ENCODE measurements at regions not wholly inside any gene's neighbourhood (a gene's known extent, or its start where the extent isn't known, plus 50 kb on each side); places are given as distances from the start of the nearest gene placed in this dataset.

DNA sequence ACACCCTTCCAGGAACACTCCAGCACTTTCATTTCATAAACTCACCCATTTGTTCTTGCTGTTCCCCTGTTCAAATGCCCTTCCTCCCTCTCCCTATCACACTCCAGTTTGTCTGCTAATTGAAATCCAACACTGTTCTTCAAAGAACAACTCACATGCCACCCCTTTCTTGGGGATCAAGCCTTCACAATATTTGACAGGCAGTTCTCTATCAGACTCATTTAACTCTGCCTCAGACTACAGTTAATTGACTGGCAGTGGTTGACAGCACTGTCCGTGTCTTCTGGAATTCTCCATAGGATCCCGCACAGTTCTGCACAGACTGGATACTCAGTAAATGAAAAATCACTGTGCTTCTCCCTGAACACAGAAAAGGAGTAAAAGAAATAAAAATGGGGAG, 87.8 kb downstream of the PMP22 start:
- no peak for DNase-seq

DNA sequence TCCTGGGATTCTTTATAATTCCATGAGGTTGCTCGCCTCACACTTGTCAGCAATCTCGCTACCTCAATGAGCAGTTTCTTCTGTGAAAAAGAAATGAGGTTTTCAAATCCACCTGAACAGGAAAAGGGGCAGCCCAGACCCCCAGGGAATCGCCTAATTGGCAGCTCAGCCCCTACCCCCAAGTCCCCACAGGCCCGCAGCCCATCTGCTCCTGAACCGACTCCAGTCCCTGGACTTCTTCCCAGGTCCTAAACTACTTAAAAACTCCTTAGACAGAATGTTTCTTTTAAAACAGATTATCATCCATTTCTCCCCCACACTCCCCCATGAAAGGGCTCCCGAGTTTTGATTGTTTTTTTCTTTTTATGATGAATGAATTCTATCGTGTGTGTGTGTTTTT, 89.8 kb downstream of the PMP22 start:
- no peak for DNase-seq

DNA sequence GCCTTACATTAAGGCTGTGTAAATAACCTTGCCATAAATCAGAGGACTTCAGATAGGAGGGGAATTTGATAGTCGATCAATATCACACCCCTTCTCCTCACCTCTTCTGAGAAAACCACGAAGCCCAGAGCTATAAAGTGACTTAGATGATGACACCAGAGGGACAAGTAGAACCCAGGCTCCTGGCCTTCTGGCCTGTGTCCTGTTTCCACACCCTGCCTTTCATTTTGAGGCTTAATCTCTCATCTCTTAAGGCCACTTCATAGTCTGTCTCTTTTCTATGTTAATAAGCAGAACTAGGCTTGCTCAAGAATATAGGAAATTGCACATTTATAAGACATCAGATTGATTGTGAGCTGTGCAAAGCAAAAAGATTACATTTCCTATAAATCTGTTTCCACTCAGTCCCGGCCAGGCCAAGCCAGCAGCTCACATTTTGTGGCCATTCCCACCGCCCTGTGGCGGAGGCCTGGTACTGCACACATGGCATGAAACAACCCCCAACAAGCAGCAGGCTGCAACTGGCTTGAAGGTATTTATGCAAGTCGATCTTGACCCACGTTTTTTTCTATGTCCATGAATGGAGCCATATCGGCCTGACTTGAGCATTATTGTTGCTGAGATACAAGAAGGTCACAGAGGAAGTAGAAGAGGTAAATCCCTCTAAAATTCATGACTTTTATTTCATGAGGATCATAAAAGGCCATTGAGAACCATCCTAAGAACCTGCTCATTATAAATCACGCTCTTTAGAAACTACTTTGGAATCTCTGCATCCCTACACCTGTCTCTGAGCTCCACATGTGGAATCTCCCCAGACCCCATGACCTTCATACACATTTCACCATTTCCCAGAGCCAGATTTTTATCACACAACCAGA, 93.7 kb downstream of the PMP22 start:
- DNase-seq, result peak; percentile 15

DNA sequence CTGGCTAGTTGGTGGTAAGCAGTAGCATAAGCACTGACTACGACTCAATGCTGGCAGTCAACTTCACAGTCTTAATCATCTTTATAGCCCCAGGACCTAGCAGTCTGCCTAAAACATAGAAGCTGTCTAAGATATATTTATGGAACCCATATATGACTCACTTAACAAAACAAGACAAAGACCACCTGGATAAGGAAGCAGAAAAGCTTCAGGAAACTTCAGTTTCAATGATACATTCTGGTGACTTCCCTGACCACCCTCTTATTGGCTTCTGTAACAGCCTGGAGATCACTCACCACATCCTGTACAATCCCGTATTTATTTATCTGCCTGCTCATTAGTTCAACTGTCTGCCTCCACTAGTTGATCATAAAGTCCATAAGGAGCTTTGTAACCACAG, 95.5 kb downstream of the PMP22 start:
- no peak for DNase-seq

DNA sequence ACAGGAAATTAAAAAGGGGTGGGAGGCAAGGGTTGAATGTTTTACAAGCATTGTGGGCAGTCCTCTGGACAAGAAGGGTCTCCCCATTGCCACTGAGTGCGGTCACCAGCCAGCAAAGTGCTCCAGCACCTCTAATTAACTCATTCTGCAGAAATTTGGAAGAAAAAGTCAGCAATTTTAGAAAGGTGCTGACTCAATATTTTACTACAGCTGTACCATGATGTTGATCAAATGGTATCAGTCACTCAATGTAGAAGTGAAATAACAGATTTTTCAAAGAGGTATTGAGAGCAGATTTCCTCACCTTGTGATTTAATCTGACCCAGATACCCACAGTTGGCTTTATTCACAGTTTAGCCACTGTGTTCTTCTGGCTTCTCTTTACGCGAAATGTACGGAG, 96.7 kb downstream of the PMP22 start:
- DNase-seq, result no peak

DNA sequence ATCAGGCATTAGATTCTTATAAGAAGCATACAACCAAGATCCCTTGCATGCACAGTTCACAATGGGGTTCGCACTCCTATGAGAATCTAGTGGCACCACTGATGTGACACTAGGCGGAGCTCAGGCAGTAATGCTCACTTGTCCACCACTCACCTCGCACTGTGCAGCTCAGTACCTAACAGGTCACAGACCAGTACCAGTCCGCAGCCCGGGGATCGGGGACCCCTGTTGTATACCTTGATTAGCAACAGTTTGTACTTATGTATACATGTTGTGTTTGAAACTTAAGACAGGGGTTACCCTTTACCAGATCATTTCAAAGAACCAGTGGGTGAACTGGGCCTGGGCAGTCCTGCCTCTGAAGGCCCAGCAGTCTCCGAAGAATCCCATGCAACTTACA, 103.7 kb downstream of the PMP22 start:
- no peak for DNase-seq

DNA sequence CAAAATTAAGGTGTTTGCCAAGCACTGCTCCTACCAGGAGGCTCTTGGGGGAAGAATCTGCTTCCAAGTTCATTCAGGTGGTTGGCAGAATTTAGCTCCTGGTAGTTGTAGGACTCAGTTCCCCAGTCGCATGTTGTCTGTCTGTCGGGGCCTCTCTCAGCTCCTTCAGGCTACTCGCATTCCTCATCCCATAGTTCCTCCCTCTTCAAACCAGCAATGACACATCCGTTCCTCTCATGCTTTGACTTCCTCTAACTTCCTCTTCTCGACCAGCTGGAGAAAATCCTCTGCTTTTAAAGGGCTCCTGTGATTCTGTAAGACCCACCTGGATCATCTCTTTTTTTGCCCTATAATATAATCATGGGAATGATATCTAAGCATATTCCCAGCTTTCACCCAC, 108.1 kb downstream of the PMP22 start:
- no peak for DNase-seq

DNA sequence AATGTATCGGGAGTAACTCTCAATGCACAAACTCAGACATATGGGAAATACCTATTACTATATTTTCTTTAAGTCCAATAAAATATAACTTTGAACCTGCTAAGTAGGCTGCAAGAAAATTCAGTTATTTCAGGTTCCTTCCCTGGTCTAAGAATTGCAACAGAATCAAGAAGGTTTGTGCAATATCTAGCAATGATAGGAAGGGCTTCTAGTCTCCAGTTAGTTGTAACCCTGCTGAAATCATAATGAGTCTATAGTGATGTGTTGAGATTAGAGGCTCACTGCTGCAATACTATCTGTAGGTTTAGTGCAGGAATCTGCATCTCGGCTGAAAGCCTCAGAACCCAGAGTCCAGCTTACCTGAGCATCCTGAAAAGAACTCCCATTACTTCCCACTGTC, 110.5 kb downstream of the PMP22 start:
- no peak for DNase-seq

DNA sequence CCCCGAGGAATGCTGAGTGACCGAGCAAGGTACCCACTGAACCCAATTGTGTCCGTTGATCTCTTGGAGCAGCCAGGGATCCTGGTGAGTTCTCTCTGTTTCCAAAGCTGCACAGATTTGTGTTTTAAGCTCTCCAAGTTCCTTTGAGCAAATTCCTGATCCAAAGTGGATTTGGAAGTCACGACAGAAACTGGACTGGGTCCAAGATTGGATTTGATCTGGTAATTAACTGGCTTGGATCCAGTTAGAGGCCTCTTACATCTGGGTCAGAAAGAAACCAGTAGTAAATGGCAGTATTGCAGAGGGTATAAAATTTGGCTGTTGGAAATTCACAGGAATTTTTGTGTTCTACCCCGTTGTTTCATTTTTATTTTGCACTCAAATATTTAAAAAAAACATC, 119.5 kb downstream of the PMP22 start:
- DNase-seq, result no peak

DNA sequence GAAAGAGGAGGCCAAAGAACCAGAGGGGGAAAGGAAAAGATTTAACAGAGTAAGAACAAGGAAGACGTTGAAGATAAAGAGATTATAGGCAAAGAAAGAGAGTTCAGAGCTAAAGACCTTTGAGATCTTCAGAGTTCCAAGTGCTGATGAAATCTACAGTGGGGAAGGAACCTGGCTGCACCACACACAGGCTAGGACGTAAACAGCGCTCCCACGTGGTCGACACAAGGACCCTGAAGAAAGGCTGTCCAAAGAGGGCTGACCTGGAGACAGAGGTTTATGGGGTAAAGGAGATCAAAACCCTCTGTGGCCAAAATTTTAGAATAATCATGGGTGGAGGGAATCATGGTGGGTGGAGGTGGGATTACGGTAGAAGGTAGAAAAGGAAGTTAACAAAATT, 121.6 kb downstream of the PMP22 start:
- no peak for DNase-seq

DNA sequence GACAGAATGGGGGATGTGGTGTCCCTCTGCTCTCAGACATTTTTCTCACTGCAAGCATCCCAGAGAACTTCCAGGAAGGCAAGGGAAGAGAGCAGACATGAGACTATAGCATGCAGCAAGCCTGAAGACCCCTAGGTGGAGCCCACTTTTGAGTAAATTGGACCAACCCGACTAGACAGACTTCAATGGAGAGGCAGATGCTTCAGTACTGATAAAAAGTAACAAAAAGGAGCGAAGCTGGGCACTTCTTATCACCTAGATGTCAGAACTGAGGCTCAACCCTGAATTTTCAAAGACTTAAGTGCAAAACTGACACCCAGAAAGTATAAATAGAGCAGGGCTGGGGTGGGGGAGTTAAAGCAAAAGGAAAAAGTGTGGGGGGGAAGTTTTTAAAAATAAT, 130.8 kb downstream of the PMP22 start:
- no peak for DNase-seq

DNA sequence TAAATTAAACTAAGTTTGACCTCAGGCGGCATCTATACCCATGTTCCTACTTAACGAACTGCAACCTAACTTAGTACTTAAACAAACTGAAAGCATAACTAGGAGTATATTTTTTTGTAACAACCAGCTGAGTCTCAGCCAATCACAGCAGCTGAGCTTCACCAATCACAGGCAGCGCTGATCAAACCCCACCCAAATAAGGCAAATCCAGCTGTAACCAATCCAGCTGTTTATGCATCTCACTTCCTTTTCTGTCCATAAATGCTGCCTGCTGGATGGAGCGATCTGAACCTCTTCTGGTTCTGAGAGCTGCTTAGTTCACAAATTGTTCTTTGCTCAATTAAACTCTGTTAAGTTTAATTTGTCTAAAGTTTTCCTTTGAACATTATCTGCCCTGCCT, 131.3 kb downstream of the PMP22 start:
- DNase-seq, result no peak

DNA sequence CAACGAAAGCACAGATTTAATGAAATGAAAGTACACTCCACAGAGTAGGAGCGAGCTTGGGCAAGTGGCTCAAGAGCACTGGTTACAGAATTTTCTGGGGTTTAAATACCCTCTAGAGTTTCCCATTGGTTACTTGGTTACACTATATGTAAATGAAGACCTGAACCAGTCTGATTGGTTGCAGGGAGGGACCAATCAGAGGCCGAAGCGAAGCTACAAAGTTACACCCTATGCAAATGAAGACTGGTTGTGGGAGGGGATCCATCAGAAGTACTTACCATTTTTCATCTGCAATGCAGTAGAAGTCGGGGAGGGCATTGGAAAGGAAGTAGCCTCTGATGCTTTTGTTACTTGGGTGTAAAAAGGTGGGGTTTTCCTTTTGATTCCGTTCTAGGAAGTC, 132.0 kb downstream of the PMP22 start:
- no peak for DNase-seq

DNA sequence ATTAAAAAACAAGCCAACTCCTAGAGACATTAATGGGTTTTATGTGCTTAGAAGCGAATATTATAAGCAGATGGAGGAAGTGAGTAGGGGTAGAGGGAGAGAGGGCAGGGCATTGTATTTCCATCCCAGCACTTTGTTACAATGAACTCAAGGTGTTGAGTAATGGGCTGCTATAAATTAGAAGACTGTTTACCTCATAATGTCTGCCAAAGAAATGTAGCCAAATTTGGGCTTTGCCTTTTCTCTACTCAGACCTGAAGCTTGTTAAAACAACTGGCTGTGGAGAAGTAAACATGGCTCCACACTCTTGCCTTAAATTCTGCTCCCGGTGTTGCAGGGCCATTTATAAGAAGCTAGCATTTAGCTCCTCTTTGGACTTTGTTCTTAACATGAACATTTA, 134.7 kb downstream of the PMP22 start:
- no peak for DNase-seq

DNA sequence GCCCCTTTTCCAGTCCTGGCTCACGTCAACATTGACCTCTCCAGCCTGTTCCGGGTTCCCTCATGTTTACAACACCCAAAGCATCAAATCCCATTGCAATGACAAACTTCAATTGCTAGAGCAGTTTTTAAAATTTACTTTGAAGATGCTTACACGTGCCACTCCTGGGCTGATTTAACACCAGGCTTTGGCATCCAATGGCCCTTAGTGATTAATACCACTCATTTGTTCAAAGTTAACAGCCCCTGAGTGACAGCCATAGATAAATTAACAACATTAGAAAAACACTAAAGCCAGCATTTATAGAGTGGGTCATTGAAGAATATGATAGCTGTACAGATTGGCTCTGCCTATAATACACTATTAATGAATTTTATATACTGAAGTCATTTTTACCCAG, 135.1 kb downstream of the PMP22 start:
- no peak for DNase-seq

DNA sequence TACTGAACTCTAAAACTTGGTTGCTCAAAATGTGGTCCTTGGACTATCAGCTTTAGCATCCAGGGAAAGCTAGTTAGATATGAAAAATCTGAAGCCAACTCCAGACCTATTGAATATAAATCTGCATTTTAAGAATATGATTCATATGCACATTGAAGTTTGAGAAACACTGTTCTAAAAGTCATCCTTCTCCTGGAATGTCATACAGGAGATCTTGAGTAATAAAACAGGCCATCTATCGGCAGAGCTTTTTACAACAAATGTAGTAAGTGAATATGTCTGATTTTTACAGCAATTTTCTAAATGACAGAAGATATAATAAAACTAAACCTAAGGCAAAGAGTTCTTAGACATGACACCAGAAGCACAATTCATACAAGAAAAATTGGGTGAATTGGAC, 140.4 kb downstream of the PMP22 start:
- no peak for DNase-seq

DNA sequence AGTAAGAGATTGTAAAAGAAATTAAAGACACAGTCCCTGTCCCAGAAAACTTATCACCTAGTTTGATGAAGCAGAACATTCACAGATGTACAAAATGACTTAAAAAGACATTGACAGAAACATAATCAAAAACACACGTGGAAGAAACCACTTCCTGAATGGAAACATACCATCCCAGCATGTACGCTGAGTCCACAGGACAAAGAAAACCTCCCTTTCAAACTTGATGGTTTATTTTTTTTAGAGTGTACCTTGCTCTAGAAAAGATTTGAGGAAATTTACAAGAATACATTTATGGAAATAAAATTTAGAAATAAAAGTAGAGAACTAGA, 140.9 kb downstream of the PMP22 start:
- no peak for DNase-seq

DNA sequence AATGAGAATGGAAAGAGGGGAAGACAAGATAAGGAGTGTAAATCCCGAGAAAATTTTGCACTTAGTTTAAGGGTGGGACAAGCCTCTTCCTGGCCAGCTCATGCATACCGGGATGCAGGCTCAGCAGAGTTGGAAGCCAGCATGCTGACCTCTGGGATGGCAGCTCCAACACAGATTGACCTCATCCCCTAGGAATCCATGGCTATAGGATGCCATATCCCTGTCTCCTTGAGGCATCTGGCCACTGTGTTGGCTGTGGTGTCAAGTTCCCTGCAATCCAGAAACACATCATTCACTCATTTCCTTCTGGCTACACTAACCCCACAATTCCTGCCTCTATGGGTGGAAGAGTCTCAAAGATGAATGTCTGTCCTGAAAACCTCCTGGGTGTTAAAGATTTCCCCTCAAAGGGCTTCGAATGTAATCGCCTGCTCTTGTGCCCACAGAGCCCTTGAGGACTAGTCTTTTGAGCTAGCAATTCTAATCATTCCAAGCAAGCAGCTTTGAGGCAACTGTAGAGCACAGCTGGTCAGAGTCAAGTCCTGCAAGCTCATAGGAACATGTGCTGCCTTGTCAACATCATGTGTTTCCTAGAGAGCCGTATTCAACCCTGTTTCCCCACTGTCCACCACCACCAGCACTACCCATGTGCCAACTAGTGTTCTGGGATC, 141.4 kb downstream of the PMP22 start:
- DNase-seq, result no peak

DNA sequence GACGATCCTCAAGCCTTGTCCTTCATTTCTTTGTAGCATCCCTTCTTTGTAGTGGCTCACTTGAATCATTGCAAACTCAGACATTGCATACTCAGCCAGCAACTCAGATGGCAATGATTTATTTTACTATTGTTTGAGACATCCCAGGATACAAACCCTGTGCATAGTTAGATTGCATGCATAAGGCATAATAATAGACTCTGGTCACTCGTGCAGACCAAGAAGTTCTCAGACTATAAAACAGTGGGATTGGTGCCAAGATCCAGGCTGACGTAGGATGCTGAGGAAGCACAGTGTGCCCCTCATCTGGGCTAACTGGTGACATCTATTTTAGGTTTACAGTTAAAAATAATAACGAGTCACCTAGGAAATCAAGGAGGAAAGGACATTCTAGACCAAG, 142.3 kb downstream of the PMP22 start:
- DNase-seq, result no peak

DNA sequence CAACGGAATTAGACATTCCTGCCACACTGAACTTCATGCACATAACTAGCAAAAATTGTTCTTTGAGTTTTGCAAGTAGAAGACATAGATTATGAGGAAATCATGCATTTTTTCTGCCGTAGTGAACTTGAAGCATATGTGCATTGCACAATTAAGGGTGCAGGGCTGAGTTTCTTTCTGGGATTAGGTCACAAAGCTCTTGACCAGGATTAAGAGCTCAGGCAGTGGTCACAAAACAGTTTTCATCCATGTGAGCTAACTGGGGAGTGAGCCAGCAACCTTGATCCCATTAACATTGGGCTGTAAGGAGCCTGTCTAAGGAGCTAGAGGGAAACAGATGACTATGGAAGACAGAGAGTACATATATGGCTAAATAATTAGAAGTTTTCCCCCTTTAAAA, 143.7 kb downstream of the PMP22 start:
- no peak for DNase-seq

DNA sequence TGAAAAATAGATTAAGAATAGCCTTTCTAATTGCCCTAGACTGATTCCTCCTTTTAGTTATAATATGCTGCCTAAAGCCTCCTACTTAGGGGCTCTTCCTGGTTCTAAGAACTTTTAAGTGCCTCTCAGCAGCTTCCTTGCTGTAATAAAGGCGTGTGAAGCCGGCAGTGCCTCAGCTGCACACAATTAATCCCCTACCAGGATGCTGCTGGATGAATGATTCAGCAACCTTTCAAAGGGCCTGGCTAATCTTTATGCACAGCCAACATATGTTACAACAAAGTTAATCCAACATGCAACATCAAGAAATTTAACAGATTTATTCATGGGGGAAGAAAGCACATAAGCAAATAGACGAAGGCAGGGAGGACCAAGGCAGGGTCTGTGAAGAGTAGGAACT, 145.2 kb downstream of the PMP22 start:
- no peak for DNase-seq

DNA sequence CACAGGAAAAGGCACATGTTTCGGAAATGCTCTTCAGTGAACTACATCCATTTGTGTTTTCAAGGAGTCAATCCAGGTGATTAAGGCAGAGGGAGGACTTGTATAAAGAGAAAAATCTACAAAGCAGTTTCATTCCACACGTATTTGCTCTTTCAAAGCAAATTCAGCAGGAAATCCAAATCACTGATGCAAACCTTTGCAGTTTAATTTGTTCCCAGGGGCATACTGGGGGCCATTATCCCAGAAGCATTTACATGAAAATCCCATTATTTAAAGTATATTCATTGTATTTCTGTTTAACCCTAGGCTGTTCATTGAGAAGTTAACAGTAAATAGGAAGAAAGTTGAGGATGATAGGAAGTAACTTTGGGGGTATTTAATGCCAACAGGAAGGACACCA, 147.9 kb downstream of the PMP22 start:
- no peak for DNase-seq

DNA sequence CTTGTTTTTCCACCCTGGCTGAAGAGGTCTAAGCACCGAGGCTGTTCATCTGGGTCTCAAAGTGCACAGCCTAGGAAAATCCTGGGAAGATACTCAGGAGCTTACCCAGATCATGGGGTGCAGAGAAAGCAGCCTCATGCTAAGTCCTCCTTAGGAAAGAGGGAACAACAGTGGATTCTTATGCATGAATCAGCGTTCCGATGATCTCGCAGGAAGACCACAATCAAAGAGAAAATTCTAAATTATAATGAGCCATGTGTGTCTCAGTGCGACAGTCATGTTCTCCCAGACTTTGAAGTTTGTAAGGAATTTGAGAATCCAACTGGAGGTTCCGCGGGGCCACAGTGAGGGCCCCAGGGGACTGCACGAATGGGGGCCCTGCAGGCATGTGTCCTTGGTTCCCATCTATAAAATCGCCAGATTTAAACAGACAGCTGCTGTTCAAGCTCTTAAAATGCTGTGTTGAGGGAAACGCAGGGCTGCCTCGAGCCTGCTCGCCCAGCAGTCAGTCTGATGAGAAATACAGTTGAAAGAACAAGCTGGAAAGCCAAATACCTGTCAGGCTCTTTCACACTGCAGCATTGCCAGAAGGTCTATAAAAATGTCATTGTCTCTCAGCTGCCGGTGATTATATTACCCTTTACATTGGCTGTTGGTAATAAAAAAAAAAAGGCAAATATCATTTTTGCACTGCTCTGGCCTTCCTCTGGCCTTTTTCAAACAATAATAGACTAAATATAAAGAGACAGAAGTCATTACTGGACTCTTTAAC, 152.1 kb downstream of the PMP22 start:
- DNase-seq, result no peak

DNA sequence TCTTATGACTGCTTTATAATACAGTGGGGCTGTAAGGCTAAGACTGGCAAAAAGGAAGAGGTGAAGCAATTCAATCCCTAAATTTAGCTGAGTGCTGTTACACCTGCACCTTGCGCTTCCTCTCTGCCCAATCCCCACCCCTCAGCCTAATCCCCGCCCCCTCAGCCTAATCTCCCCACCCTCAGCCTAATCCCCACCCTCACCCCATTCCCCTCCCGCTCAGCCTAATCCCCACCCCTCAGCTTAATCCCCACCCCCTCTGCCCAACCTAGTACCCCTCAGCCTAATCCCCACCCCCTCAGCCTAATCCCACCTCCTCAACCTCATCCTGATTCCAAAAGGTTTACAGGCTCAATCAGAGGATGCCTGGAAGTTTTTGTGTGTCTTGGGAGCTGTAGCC, 155.5 kb downstream of the PMP22 start:
- no peak for DNase-seq
